HG02973 (cell line): ENCODE measurements at regions not wholly inside any gene's neighbourhood (a gene's known extent, or its start where the extent isn't known, plus 50 kb on each side); places are given as distances from the start of the nearest gene placed in this dataset.
A peak's percentile ranks its signal among the peaks of the same experiment; 100 is the strongest.

Experiments
- ATAC-seq: cut with Tn5 transposase; IDR thresholded peaks from one replicate; pipeline ENCODE4 v1.9.1; 2021; ENCODE audit warnings: moderate library complexity; ENCODE audit not compliant: unreplicated experiment

- no peak for ATAC-seq
Measured at GRCh38 chr5:143761663-143762062, 50.3 kb upstream of the HMHB1 start.

GRCh38 chr5:143760755-143761154, 51.2 kb upstream of the HMHB1 start:
- no peak for ATAC-seq

- ATAC-seq, result peak; percentile 55
Measured at GRCh38 chr5:143760131-143760505, 51.8 kb upstream of the HMHB1 start.

- ATAC-seq, result peak; percentile 11
Measured at GRCh38 chr5:143759396-143760130, 52.4 kb upstream of the HMHB1 start.

GRCh38 chr5:143758750-143759149, 53.2 kb upstream of the HMHB1 start:
- ATAC-seq, result peak; percentile 65

GRCh38 chr5:143758015-143758414, 53.9 kb upstream of the HMHB1 start:
- no peak for ATAC-seq

- no peak for ATAC-seq
Measured at GRCh38 chr5:143757116-143757515, 54.8 kb upstream of the HMHB1 start.

- ATAC-seq, result no peak
Measured at GRCh38 chr5:143755966-143756365, 56.0 kb upstream of the HMHB1 start.

- ATAC-seq, result no peak
Measured at GRCh38 chr5:143752165-143752850, 59.7 kb upstream of the HMHB1 start.

- no peak for ATAC-seq
Measured at GRCh38 chr5:143751342-143751741, 60.6 kb upstream of the HMHB1 start.

GRCh38 chr5:143749581-143750205, 62.3 kb upstream of the HMHB1 start:
- ATAC-seq, result no peak

- no peak for ATAC-seq
Measured at GRCh38 chr5:143748516-143748915, 63.4 kb upstream of the HMHB1 start.

GRCh38 chr5:143742951-143743350, 69.0 kb upstream of the HMHB1 start:
- ATAC-seq, result no peak

GRCh38 chr5:143741421-143741820, 70.5 kb upstream of the HMHB1 start:
- ATAC-seq, result no peak

- ATAC-seq, result no peak
Measured at GRCh38 chr5:143740956-143741355, 71.0 kb upstream of the HMHB1 start.

GRCh38 chr5:143739746-143740145, 72.2 kb upstream of the HMHB1 start:
- no peak for ATAC-seq

- ATAC-seq, result no peak
Measured at GRCh38 chr5:143738417-143739401, 73.3 kb upstream of the HMHB1 start.

GRCh38 chr5:143737062-143737461, 74.9 kb upstream of the HMHB1 start:
- ATAC-seq, result no peak

GRCh38 chr5:143734456-143734780, 77.5 kb upstream of the HMHB1 start:
- ATAC-seq, result no peak

GRCh38 chr5:143733665-143734455, 78.1 kb upstream of the HMHB1 start:
- no peak for ATAC-seq
